GM12872 (cell line): ENCODE measurements at regions not wholly inside any gene's neighbourhood (a gene's known extent, or its start where the extent isn't known, plus 50 kb on each side); places are given as distances from the start of the nearest gene placed in this dataset.

Experiments
- CTCF ChIP-seq: IDR thresholded peaks from 3 replicates; pipeline ENCODE4 v1.5.1; 2011; ENCODE audit warnings: low read depth, mild to moderate bottlenecking, low read length, moderate library complexity; ENCODE audit not compliant: insufficient read depth

- TF ChIP-seq CTCF = no peak
Measured at GRCh38 chr5:7320701-7321301, 75.1 kb upstream of the ADCY2 start.

GRCh38 chr5:7321724-7322123, 74.2 kb upstream of the ADCY2 start:
- no peak for TF ChIP-seq CTCF

GRCh38 chr5:7324919-7325318, 71.0 kb upstream of the ADCY2 start:
- TF ChIP-seq CTCF = no peak

GRCh38 chr5:7325975-7326913, 69.7 kb upstream of the ADCY2 start:
- TF ChIP-seq CTCF = no peak

GRCh38 chr5:7329141-7329540, 66.8 kb upstream of the ADCY2 start:
- no peak for TF ChIP-seq CTCF

GRCh38 chr5:7329712-7330111, 66.2 kb upstream of the ADCY2 start:
- TF ChIP-seq CTCF = no peak

- TF ChIP-seq CTCF = no peak
Measured at GRCh38 chr5:7330256-7330655, 65.7 kb upstream of the ADCY2 start.
